ENCODE measurements at regions not wholly inside any gene's neighbourhood (a gene's known extent, or its start where the extent isn't known, plus 50 kb on each side); places are given as distances from the start of the nearest gene placed in this dataset.

DNA sequence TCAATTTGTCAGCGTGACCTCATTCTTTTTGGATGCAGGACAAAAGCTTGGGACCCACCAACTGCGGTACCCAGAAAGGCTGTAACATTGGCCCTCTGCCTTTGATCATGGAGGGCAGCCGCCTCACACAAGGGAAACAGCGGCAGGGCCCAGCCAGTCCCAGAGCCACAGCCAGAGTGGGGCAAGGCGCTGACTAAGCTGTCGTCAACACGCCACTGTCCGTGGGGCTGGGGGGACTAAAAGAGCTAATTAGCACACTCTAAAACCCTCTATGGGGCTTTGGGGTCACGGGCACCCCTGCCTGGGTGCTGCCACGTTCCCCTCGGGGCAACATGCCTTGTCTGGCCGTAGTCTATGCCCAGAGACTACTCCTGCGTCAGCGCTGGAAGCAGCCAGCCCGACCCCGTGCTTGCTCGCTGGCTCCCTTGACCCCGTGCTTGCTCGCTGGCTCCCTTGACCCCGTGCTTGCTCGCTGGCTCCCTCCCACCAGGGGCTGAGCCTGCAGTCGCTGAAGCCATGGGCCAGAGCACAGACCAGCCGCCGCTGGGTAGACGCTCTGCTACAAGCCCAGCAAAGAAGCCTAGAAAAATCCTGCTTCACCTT, 598.4 kb downstream of the MBD2 start:
- ATAC-seq (no peak), DNase-seq (ENCODE audit: extremely low read depth in 1 of 4, low spot score in 3 of 4) (no peak), FAIRE-seq (no peak)
- no peaks in the 10 kb centered on the region for H3K79me2 ChIP-seq (ENCODE audit: control insufficient read depth, insufficient read depth, low read length)
- H3K4me3 ChIP-seq: no peak overlapping the region
- intact Hi-C loops (cut with micrococcal nuclease) (no loop called here), in situ Hi-C loops (cut with MboI) (no loop called here)
- H3K9me3 ChIP-seq (replicated peaks; ENCODE audit: control insufficient read depth, insufficient read depth, low read depth, low read length): no peaks in the 10 kb centered on the region
- no TSS peak for BruUV-seq (replicated peaks)
- H3K27me3 ChIP-seq (ENCODE audit: control insufficient read depth in 2 of 2, insufficient read depth in 2 of 2, low read length in 2 of 2): no peaks in the 10 kb centered on the region
- H2AFZ ChIP-seq (ENCODE audit: low read depth, low read length): no peak overlapping the region
- 2% methylated on average over 15 of the region's 25 CpGs for WGBS (ENCODE audit: insufficient coverage, low coverage, missing lambda C conversion rate)
- H3K4me1 ChIP-seq (replicated peaks in 1 of 2; ENCODE audit: control insufficient read depth in 2 of 2, insufficient read depth in 2 of 2, low read length in 2 of 2): no peaks in the 10 kb centered on the region
- H3K27ac ChIP-seq (ENCODE audit: extremely low read depth, low read depth, low read length): no peak overlapping the region
- H3K9me1 ChIP-seq (ENCODE audit: control insufficient read depth, insufficient read depth, low read length): no peaks in the 10 kb centered on the region
- POLR2A ChIA-PET: no interaction called here
- H3K4me2 ChIP-seq (ENCODE audit: insufficient read depth, low read length): no peak overlapping the region
- CTCF ChIA-PET (ENCODE audit: low intra/inter-chr PET ratio): no interaction called here
- no peaks in the 10 kb centered on the region for H4K20me1 ChIP-seq (replicated peaks; ENCODE audit: control insufficient read depth, insufficient read depth, low read length)
- no peak overlapping the region for H3K9ac ChIP-seq (ENCODE audit: insufficient read depth in 1 of 2, low read depth in 2 of 2, low read length in 2 of 2)
- no peaks in the 10 kb centered on the region for H3K36me3 ChIP-seq (ENCODE audit: control insufficient read depth, insufficient read depth, low read length)
- TF ChIP-seq, protein P1, sequence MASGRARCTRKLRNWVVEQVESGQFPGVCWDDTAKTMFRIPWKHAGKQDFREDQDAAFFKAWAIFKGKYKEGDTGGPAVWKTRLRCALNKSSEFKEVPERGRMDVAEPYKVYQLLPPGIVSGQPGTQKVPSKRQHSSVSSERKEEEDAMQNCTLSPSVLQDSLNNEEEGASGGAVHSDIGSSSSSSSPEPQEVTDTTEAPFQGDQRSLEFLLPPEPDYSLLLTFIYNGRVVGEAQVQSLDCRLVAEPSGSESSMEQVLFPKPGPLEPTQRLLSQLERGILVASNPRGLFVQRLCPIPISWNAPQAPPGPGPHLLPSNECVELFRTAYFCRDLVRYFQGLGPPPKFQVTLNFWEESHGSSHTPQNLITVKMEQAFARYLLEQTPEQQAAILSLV (tag; IDR thresholded peaks at IDR 0.05): no peak
- TF ChIP-seq STAT5A (IDR thresholded peaks at IDR 0.05; ENCODE audit: borderline replicate concordance, low read length) (no peak), ZNF347 (CRISPR knock-in tag; IDR thresholded peaks at IDR 0.05; ENCODE audit: low read depth) (no peak), CHD1 (IDR thresholded peaks at IDR 0.05; ENCODE audit: low read length) (no peak), ELF2 (CRISPR knock-in tag; IDR thresholded peaks at IDR 0.05) (no peak), STAG1 (CRISPR knock-in tag; IDR thresholded peaks at IDR 0.05; ENCODE audit: borderline replicate concordance) (no peak), GABPA (tag; conservative IDR thresholded peaks at IDR 0.05; ENCODE audit: low read depth) (no peak), MYC (IDR thresholded peaks at IDR 0.05; ENCODE audit: low read depth, low read length) (no peak), MYC (CRISPR knock-in tag; IDR thresholded peaks at IDR 0.05; ENCODE audit: borderline replicate concordance, low read depth) (no peak), MTA3 (IDR thresholded peaks at IDR 0.05; ENCODE audit: borderline replicate concordance) (no peak), CBX2 (IDR thresholded peaks at IDR 0.05; ENCODE audit: insufficient read depth, low read length, poor library complexity, severe bottlenecking) (no peak), ZNF239 (CRISPR knock-in tag; IDR thresholded peaks at IDR 0.05) (no peak), PHB (CRISPR knock-in tag; IDR thresholded peaks at IDR 0.05) (no peak), EZH2 (IDR thresholded peaks at IDR 0.05; ENCODE audit: borderline replicate concordance, low read depth, low read length) (no peak), IFI16 (CRISPR knock-in tag; IDR thresholded peaks at IDR 0.05) (no peak)
- TF ChIP-seq, protein P2, sequence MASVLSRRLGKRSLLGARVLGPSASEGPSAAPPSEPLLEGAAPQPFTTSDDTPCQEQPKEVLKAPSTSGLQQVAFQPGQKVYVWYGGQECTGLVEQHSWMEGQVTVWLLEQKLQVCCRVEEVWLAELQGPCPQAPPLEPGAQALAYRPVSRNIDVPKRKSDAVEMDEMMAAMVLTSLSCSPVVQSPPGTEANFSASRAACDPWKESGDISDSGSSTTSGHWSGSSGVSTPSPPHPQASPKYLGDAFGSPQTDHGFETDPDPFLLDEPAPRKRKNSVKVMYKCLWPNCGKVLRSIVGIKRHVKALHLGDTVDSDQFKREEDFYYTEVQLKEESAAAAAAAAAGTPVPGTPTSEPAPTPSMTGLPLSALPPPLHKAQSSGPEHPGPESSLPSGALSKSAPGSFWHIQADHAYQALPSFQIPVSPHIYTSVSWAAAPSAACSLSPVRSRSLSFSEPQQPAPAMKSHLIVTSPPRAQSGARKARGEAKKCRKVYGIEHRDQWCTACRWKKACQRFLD (CRISPR knock-in tag; IDR thresholded peaks at IDR 0.05): no peak
- TF ChIP-seq, protein P3, sequence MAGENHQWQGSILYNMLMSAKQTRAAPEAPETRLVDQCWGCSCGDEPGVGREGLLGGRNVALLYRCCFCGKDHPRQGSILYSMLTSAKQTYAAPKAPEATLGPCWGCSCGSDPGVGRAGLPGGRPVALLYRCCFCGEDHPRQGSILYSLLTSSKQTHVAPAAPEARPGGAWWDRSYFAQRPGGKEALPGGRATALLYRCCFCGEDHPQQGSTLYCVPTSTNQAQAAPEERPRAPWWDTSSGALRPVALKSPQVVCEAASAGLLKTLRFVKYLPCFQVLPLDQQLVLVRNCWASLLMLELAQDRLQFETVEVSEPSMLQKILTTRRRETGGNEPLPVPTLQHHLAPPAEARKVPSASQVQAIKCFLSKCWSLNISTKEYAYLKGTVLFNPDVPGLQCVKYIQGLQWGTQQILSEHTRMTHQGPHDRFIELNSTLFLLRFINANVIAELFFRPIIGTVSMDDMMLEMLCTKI (IDR thresholded peaks at IDR 0.05; ENCODE audit: partially characterized antibody): no peak
- TF ChIP-seq, protein P4, sequence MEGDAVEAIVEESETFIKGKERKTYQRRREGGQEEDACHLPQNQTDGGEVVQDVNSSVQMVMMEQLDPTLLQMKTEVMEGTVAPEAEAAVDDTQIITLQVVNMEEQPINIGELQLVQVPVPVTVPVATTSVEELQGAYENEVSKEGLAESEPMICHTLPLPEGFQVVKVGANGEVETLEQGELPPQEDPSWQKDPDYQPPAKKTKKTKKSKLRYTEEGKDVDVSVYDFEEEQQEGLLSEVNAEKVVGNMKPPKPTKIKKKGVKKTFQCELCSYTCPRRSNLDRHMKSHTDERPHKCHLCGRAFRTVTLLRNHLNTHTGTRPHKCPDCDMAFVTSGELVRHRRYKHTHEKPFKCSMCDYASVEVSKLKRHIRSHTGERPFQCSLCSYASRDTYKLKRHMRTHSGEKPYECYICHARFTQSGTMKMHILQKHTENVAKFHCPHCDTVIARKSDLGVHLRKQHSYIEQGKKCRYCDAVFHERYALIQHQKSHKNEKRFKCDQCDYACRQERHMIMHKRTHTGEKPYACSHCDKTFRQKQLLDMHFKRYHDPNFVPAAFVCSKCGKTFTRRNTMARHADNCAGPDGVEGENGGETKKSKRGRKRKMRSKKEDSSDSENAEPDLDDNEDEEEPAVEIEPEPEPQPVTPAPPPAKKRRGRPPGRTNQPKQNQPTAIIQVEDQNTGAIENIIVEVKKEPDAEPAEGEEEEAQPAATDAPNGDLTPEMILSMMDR (IDR thresholded peaks at IDR 0.05 in 2 of 3, conservative IDR thresholded peaks at IDR 0.05 in 1 of 3; ENCODE audit: insufficient read depth in 2 of 3, low read depth in 1 of 3, low read length in 3 of 3): no peak

All from K562 (cell line).